ENCODE measurements at regions not wholly inside any gene's neighbourhood (a gene's known extent, or its start where the extent isn't known, plus 50 kb on each side); places are given as distances from the start of the nearest gene placed in this dataset.

DNA sequence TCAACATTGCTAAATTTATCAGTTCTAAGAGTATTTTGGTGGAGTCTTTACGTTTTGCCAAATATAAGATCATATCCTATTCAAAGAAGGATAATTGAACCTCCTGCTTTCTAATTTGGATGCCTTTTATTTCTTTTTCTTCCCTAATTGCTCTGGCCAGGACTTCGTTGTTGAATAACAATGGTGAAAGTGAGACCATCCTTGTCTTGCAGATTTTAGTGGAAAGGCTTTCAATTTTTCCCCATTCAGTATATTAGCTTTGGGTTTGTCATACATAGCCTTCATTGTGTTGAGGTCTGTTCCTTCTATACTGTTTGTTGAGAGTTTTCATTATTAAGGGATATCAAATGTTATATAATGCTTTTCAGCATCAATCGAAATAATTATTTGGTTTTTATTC lies 1974.2 kb upstream of the ACO1 start:
- POLR2A ChIA-PET: no interaction called here
- Histone ChIP-seq H3K4me2 (ENCODE audit: insufficient read depth, low read length) (no peak overlapping the region), H3K9me3 (replicated peaks; ENCODE audit: control insufficient read depth, insufficient read depth, low read depth, low read length) (no peaks in the 10 kb centered on the region), H3K27ac (ENCODE audit: extremely low read depth, low read depth, low read length) (no peak overlapping the region), H4K20me1 (replicated peaks; ENCODE audit: control insufficient read depth, insufficient read depth, low read length) (no peaks in the 10 kb centered on the region), H3K79me2 (ENCODE audit: control insufficient read depth, insufficient read depth, low read length) (no peaks in the 10 kb centered on the region), H3K9me1 (ENCODE audit: control insufficient read depth, insufficient read depth, low read length) (no peaks in the 10 kb centered on the region), H2AFZ (ENCODE audit: low read depth, low read length) (no peak overlapping the region), H3K9ac (ENCODE audit: insufficient read depth in 1 of 2, low read depth in 2 of 2, low read length in 2 of 2) (no peak overlapping the region), H3K4me1 (replicated peaks in 1 of 2; ENCODE audit: control insufficient read depth in 2 of 2, insufficient read depth in 2 of 2, low read length in 2 of 2) (no peaks in the 10 kb centered on the region), H3K36me3 (ENCODE audit: control insufficient read depth, insufficient read depth, low read length) (no peaks in the 10 kb centered on the region), H3K4me3 (no peak overlapping the region), H3K27me3 (ENCODE audit: control insufficient read depth in 2 of 2, insufficient read depth in 2 of 2, low read length in 2 of 2) (no peaks in the 10 kb centered on the region)
- TF ChIP-seq SMARCB1 (IDR thresholded peaks at IDR 0.05; ENCODE audit: insufficient read length, low read depth) (no peak), TBL1XR1 (IDR thresholded peaks at IDR 0.05; ENCODE audit: low read length in 2 of 2) (no peak), NCOA1 (IDR thresholded peaks at IDR 0.05; ENCODE audit: low read depth) (no peak), ZNF324 (CRISPR knock-in tag; IDR thresholded peaks at IDR 0.05) (no peak), MCM2 (IDR thresholded peaks at IDR 0.05; ENCODE audit: low read depth) (no peak), DNMT1 (IDR thresholded peaks at IDR 0.05) (no peak)
- TF ChIP-seq, protein P1, sequence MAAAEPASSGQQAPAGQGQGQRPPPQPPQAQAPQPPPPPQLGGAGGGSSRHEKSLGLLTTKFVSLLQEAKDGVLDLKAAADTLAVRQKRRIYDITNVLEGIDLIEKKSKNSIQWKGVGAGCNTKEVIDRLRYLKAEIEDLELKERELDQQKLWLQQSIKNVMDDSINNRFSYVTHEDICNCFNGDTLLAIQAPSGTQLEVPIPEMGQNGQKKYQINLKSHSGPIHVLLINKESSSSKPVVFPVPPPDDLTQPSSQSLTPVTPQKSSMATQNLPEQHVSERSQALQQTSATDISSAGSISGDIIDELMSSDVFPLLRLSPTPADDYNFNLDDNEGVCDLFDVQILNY (CRISPR knock-in tag; IDR thresholded peaks at IDR 0.05): no peak
- TF ChIP-seq, protein P2, sequence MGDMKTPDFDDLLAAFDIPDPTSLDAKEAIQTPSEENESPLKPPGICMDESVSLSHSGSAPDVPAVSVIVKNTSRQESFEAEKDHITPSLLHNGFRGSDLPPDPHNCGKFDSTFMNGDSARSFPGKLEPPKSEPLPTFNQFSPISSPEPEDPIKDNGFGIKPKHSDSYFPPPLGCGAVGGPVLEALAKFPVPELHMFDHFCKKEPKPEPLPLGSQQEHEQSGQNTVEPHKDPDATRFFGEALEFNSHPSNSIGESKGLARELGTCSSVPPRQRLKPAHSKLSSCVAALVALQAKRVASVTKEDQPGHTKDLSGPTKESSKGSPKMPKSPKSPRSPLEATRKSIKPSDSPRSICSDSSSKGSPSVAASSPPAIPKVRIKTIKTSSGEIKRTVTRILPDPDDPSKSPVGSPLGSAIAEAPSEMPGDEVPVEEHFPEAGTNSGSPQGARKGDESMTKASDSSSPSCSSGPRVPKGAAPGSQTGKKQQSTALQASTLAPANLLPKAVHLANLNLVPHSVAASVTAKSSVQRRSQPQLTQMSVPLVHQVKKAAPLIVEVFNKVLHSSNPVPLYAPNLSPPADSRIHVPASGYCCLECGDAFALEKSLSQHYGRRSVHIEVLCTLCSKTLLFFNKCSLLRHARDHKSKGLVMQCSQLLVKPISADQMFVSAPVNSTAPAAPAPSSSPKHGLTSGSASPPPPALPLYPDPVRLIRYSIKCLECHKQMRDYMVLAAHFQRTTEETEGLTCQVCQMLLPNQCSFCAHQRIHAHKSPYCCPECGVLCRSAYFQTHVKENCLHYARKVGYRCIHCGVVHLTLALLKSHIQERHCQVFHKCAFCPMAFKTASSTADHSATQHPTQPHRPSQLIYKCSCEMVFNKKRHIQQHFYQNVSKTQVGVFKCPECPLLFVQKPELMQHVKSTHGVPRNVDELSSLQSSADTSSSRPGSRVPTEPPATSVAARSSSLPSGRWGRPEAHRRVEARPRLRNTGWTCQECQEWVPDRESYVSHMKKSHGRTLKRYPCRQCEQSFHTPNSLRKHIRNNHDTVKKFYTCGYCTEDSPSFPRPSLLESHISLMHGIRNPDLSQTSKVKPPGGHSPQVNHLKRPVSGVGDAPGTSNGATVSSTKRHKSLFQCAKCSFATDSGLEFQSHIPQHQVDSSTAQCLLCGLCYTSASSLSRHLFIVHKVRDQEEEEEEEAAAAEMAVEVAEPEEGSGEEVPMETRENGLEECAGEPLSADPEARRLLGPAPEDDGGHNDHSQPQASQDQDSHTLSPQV (IDR thresholded peaks at IDR 0.05): no peak
- TF ChIP-seq, protein P3, sequence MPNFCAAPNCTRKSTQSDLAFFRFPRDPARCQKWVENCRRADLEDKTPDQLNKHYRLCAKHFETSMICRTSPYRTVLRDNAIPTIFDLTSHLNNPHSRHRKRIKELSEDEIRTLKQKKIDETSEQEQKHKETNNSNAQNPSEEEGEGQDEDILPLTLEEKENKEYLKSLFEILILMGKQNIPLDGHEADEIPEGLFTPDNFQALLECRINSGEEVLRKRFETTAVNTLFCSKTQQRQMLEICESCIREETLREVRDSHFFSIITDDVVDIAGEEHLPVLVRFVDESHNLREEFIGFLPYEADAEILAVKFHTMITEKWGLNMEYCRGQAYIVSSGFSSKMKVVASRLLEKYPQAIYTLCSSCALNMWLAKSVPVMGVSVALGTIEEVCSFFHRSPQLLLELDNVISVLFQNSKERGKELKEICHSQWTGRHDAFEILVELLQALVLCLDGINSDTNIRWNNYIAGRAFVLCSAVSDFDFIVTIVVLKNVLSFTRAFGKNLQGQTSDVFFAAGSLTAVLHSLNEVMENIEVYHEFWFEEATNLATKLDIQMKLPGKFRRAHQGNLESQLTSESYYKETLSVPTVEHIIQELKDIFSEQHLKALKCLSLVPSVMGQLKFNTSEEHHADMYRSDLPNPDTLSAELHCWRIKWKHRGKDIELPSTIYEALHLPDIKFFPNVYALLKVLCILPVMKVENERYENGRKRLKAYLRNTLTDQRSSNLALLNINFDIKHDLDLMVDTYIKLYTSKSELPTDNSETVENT (CRISPR knock-in tag; IDR thresholded peaks at IDR 0.05): no peak
- intact Hi-C loops (cut with micrococcal nuclease) (no loop called here), in situ Hi-C loops (cut with MboI) (no loop called here)
- DNase-seq (ENCODE audit: extremely low read depth in 1 of 4, low spot score in 3 of 4) (no peak), ATAC-seq (no peak), FAIRE-seq (no peak)
- BruUV-seq (replicated peaks): no TSS peak
- no CpG with 5 or more reads among the region's 3 CpGs for WGBS (ENCODE audit: insufficient coverage, low coverage, missing lambda C conversion rate)
- CTCF ChIA-PET (ENCODE audit: low intra/inter-chr PET ratio): no interaction called here

Data from K562 (cell line).